Esophagus squamous epithelium (tissue), 4 donors: ENCODE measurements at regions not wholly inside any gene's neighbourhood (a gene's known extent, or its start where the extent isn't known, plus 50 kb on each side); places are given as distances from the start of the nearest gene placed in this dataset.

Experiments
- CTCF ChIP-seq, 6 experiments: fragments of 450-650 bp in 4 of 6; fragments of 200-600 bp in 2 of 6; sonication (generic) in 2 of 6; IDR thresholded peaks; one replicate each; pipeline ENCODE4 v1.5.1; 2016 to 2019; ENCODE audit warnings: antibody characterized with exemption in 6 of 6, mild to moderate bottlenecking in 4 of 6, moderate library complexity in 4 of 6
- POLR2A ChIP-seq, 4 donors: fragments of 450-650 bp; IDR thresholded peaks; one replicate each; pipeline ENCODE4 v1.6.1; 2017; ENCODE audit warnings: antibody characterized with exemption in 4 of 4, mild to moderate bottlenecking in 4 of 4, moderate library complexity in 3 of 4

DNA sequence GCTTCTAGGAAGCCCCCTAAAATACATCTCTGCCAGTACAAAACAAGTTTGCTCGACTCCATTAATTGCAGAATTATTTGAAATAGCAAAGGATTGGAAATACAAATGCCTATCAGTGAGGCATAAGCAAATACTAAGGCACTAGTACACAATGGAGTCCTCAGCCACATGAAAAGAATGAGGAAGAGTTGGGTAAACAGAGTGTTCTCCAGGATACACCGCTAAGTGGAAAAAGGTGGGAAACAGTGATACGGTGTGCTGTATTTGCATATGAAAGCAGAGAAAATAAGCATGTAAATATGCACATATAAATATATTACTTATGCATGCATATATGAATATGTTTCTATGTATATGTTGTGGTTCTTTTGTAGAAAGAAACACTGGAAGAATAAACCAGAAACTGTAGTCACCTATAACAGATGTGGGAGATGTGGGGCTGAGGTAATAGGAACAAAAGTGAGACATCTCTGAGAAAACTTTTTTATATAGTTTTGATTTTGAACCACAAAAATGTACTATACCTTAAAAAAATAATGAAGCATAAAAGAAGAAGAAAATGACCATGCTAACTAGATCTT lies 143.4 kb upstream of the MYLIP start:
- TF ChIP-seq CTCF (IDR thresholded peaks at IDR 0.05) (no peak), POLR2A (IDR thresholded peaks at IDR 0.05) (no peak)
